A549 (cell line): ENCODE measurements at regions not wholly inside any gene's neighbourhood (a gene's known extent, or its start where the extent isn't known, plus 50 kb on each side); places are given as distances from the start of the nearest gene placed in this dataset.

Experiments used
- CHD2 ChIP-seq: fragments of 150-350 bp; IDR thresholded peaks from 2 replicates; pipeline ENCODE4 v1.6.1; 2014; ENCODE audit warnings: low read length; ENCODE audit not compliant: partially characterized antibody
- EP300 ChIP-seq, 2 experiments: fragments of >200 bp; sonication (Bioruptor Twin); formaldehyde crosslinking; IDR thresholded peaks; 2 replicates in 1 of 2; 3 replicates in 1 of 2; pipeline ENCODE4 v1.6.1; 2016 to 2017
- HDAC2 ChIP-seq: fragments of 200-600 bp; sonication (generic); IDR thresholded peaks from 2 replicates; pipeline ENCODE4 v1.6.1; 2016
- JUN ChIP-seq, 2 experiments: fragments of >200 bp; sonication (Bioruptor Twin); formaldehyde crosslinking; IDR thresholded peaks; 2 replicates in 1 of 2; 3 replicates in 1 of 2; pipeline ENCODE4 v1.6.1; 2016 to 2017
- KDM1A ChIP-seq: fragments of 200-600 bp; sonication (generic); IDR thresholded peaks from 2 replicates; pipeline ENCODE4 v1.6.1; 2016; ENCODE audit warnings: low read depth, mild to moderate bottlenecking
- MAX ChIP-seq: IDR thresholded peaks from 2 replicates; pipeline ENCODE4 v1.6.1; 2012
- POLR2A ChIP-seq: IDR thresholded peaks from 2 replicates; pipeline ENCODE4 v1.6.1; 2012; ENCODE audit warnings: mild to moderate bottlenecking, low read length
- RNF2 ChIP-seq: fragments of 200-600 bp; sonication (generic); IDR thresholded peaks from 2 replicates; pipeline ENCODE4 v1.6.1; 2016; ENCODE audit warnings: low read depth, mild to moderate bottlenecking, antibody characterized with exemption, moderate library complexity, borderline replicate concordance
- TP53 ChIP-seq: fragments of 250-450 bp; sonication (Bioruptor Pico); IDR thresholded peaks from 2 replicates; pipeline ENCODE4 v1.5.0; 2021; ENCODE audit warnings: mild to moderate bottlenecking, moderate library complexity
- TF ChIP-seq, protein P1 (sequence below): fragments of >200 bp; sonication (Bioruptor Twin); formaldehyde crosslinking; IDR thresholded peaks from 3 replicates; pipeline ENCODE4 v1.5.1; 2016

DNA sequence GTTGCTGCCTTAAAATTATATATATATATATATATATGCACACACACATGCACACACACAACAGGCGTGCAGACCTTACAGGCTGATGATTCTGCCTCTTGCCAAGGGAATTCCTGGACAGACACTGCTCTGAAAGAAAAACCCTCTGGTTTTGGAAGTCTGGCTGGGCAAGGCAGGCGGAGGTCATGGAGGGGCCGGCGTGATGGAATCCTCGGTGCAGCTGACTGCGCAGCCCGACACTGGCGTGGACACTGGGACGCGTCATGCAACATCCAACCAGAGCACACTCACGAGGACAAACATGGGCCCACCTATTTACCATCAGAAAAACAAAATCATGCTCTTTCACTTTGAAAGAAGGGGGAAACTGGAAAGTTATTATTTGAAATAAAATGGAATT lies 235.3 kb downstream of the ZNF516 start:
- TF ChIP-seq MAX, result no peak
- TF ChIP-seq, protein P1, sequence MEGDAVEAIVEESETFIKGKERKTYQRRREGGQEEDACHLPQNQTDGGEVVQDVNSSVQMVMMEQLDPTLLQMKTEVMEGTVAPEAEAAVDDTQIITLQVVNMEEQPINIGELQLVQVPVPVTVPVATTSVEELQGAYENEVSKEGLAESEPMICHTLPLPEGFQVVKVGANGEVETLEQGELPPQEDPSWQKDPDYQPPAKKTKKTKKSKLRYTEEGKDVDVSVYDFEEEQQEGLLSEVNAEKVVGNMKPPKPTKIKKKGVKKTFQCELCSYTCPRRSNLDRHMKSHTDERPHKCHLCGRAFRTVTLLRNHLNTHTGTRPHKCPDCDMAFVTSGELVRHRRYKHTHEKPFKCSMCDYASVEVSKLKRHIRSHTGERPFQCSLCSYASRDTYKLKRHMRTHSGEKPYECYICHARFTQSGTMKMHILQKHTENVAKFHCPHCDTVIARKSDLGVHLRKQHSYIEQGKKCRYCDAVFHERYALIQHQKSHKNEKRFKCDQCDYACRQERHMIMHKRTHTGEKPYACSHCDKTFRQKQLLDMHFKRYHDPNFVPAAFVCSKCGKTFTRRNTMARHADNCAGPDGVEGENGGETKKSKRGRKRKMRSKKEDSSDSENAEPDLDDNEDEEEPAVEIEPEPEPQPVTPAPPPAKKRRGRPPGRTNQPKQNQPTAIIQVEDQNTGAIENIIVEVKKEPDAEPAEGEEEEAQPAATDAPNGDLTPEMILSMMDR, result no peak
- no peak for TF ChIP-seq KDM1A
- TF ChIP-seq POLR2A, result no peak
- TF ChIP-seq JUN (IDR thresholded peaks at IDR 0.05), result no peak
- TF ChIP-seq CHD2, result no peak
- no peak for TF ChIP-seq TP53 (CRISPR knock-in tag)
- no peak for TF ChIP-seq RNF2
- no peak for TF ChIP-seq HDAC2
- TF ChIP-seq EP300 (IDR thresholded peaks at IDR 0.05), result no peak
